ENCODE measurements at regions not wholly inside any gene's neighbourhood (a gene's known extent, or its start where the extent isn't known, plus 50 kb on each side); places are given as distances from the start of the nearest gene placed in this dataset.

GRCh38 chr4:114263233-114263632 is 283.8 kb upstream of the ARSJ start:
- DNase-seq (no peak), ATAC-seq (ENCODE audit: low read depth) (no peak)
- Mint-ChIP-seq H3K36me3 (ENCODE audit: low read depth) (no peaks in the 10 kb centered on the region), H3K9me3 (no peaks in the 10 kb centered on the region), H3K4me3 (no peak overlapping the region), H3K27ac (no peak overlapping the region), H3K4me1 (no peaks in the 10 kb centered on the region), H3K27me3 (no peaks in the 10 kb centered on the region)
- ChIA-PET POLR2A (no interaction called here), CTCF (no interaction called here)
- no peak for TF ChIP-seq CTCF (IDR thresholded peaks at IDR 0.05)
- intact Hi-C loops (cut with micrococcal nuclease), result no loop called here

- DNase-seq (no peak), ATAC-seq (ENCODE audit: low read depth) (no peak)
- H3K9me3 Mint-ChIP-seq, result no peaks in the 10 kb centered on the region
- no peak for TF ChIP-seq CTCF (IDR thresholded peaks at IDR 0.05)
- no peak overlapping the region for H3K4me3 Mint-ChIP-seq
- ChIA-PET CTCF (interaction anchor here (1.2 kb wide), 1 partner anchor 12 kb away, joined by 3 read pairs; no protein-coding TSS in a partner anchor), POLR2A (no interaction called here)
- intact Hi-C loops (cut with micrococcal nuclease), result no loop called here
- H3K27ac Mint-ChIP-seq, result no peak overlapping the region
- H3K27me3 Mint-ChIP-seq, result no peaks in the 10 kb centered on the region
- no peaks in the 10 kb centered on the region for H3K4me1 Mint-ChIP-seq
- no peaks in the 10 kb centered on the region for H3K36me3 Mint-ChIP-seq (ENCODE audit: low read depth)
These were observed 285.0 kb upstream of the ARSJ start for GRCh38 chr4:114264452-114264851.

GRCh38 chr4:114264877-114265291 is 285.4 kb upstream of the ARSJ start:
- ATAC-seq (ENCODE audit: low read depth) (no peak), DNase-seq (no peak)
- no peak for TF ChIP-seq CTCF (IDR thresholded peaks at IDR 0.05)
- Mint-ChIP-seq H3K27me3 (no peaks in the 10 kb centered on the region), H3K27ac (no peak overlapping the region), H3K4me3 (no peak overlapping the region), H3K9me3 (no peaks in the 10 kb centered on the region), H3K4me1 (no peaks in the 10 kb centered on the region), H3K36me3 (ENCODE audit: low read depth) (no peaks in the 10 kb centered on the region)
- POLR2A ChIA-PET, result no interaction called here
- CTCF ChIA-PET, result interaction anchor here (1.2 kb wide), 1 partner anchor 12 kb away, joined by 3 read pairs; no protein-coding TSS in a partner anchor
- intact Hi-C loops (cut with micrococcal nuclease), result no loop called here

- H3K27me3 Mint-ChIP-seq, result no peaks in the 10 kb centered on the region
- intact Hi-C loops (cut with micrococcal nuclease), result no loop called here
- H3K9me3 Mint-ChIP-seq, result no peaks in the 10 kb centered on the region
- TF ChIP-seq CTCF (IDR thresholded peaks at IDR 0.05), result no peak
- no peaks in the 10 kb centered on the region for H3K36me3 Mint-ChIP-seq (ENCODE audit: low read depth)
- DNase-seq, result no peak
- no peaks in the 10 kb centered on the region for H3K4me1 Mint-ChIP-seq
- no peak for ATAC-seq (ENCODE audit: low read depth)
- CTCF ChIA-PET, result interaction anchor here (1.0 to 1.2 kb wide), 2 partner anchors 13 to 32 kb away, joined by 3 to 4 read pairs; no protein-coding TSS in a partner anchor
- H3K27ac Mint-ChIP-seq, result no peak overlapping the region
- POLR2A ChIA-PET, result no interaction called here
- H3K4me3 Mint-ChIP-seq, result no peak overlapping the region
These were observed 285.9 kb upstream of the ARSJ start for GRCh38 chr4:114265342-114265741.

GRCh38 chr4:114267976-114268375 is 288.5 kb upstream of the ARSJ start:
- no peaks in the 10 kb centered on the region for H3K36me3 Mint-ChIP-seq (ENCODE audit: low read depth)
- H3K27me3 Mint-ChIP-seq, result no peaks in the 10 kb centered on the region
- H3K9me3 Mint-ChIP-seq, result no peaks in the 10 kb centered on the region
- POLR2A ChIA-PET, result no interaction called here
- H3K4me1 Mint-ChIP-seq, result peaks cover 2% of the 10 kb centered on the region
- CTCF ChIA-PET, result no interaction called here
- TF ChIP-seq CTCF (IDR thresholded peaks at IDR 0.05), result no peak
- H3K4me3 Mint-ChIP-seq, result no peak overlapping the region
- no peak overlapping the region for H3K27ac Mint-ChIP-seq
- intact Hi-C loops (cut with micrococcal nuclease), result no loop called here
- DNase-seq (no peak), ATAC-seq (ENCODE audit: low read depth) (no peak)
